Muscle of back (tissue), 3 donors: ENCODE measurements at regions not wholly inside any gene's neighbourhood (a gene's known extent, or its start where the extent isn't known, plus 50 kb on each side); places are given as distances from the start of the nearest gene placed in this dataset.
"Not testable (repeated sequence)": the region's sequence is repeated elsewhere in the genome, so short reads cannot be mapped to it uniquely, and the experiment has no call there.

Source experiments
- DNase-seq, 3 donors: peaks; one replicate each; pipeline versions ENCODE4 v3.0.0 to v3.0.0-alpha.2; 2013

- no peak for DNase-seq
Measured at GRCh38 chr10:11667756-11668155, 56.3 kb upstream of the USP6NL start.

DNA sequence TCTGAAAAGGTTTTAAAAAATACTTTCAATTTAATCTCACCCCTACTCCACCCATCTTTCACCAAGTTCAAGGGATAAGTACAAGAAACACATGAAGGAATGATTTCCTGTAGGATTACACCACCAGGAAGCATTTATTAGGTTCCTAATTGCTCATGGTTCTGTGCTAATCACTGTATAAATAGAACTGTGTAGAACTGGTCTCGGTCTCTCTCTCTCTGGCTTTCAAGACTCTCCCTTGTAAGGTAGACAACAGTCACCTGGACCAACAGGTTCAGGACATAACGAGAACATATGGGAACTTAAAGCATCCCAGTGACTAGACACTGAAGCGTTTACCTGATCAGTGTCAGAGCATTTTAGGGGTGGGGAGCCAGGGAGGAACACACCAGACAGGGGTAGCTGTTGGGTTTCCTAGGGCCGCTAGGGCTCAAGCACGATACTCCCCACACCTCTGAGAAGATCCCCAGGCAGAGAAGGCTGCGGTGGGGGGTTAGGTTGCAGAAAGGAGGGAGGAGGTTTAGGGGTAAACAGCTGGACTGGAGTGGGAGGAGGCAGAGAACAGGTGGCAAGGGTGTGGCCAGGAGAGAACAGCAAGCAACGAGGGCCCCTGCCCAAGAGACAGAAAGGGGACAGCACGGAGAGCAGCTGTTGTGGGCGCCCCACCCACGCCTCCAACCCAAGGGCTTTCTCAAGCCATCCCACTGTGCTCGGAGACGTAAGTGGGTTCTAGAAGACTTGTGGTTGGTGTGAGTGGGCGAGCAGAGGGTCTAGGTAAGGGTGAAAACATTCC lies 52.5 kb upstream of the USP6NL start:
- DNase-seq = no peak

GRCh38 chr10:11663126-11663515 lies 51.7 kb upstream of the USP6NL start:
- not testable (repeated sequence) for DNase-seq

GRCh38 chr10:11661441-11661840 lies 50.0 kb upstream of the USP6NL start:
- DNase-seq = no peak
